K562 (cell line): ENCODE measurements at regions not wholly inside any gene's neighbourhood (a gene's known extent, or its start where the extent isn't known, plus 50 kb on each side); places are given as distances from the start of the nearest gene placed in this dataset.

Experiments
- ATF1 ChIP-seq, 2 experiments: fragments of 450-650 bp in 1 of 2; IDR thresholded peaks; 2 replicates each; pipeline ENCODE4 v1.6.1; 2016; ENCODE audit warnings: missing compliant biosample characterization in 1 of 2, missing genetic modification characterization in 1 of 2
- BDP1 ChIP-seq: IDR thresholded peaks from 3 replicates; pipeline ENCODE4 v1.6.1; 2011; ENCODE audit not compliant: insufficient read length, insufficient read depth
- BHLHE40 ChIP-seq: IDR thresholded peaks from 2 replicates; pipeline ENCODE4 v1.6.1; 2011; ENCODE audit warnings: low read length, improper control_type of control experiment
- CEBPG ChIP-seq, 3 experiments: fragments of 200-800 bp in 1 of 3; sonication (Bioruptor generic) in 1 of 3; sonication (generic) in 1 of 3; formaldehyde crosslinking in 1 of 3; IDR thresholded peaks in 2 of 3; conservative IDR thresholded peaks in 1 of 3; 2 replicates each; pipeline versions ENCODE4 v1.6.1 to v1.8.0; 2016 to 2022; ENCODE audit warnings: missing compliant biosample characterization in 2 of 3, missing genetic modification characterization in 2 of 3, mild to moderate bottlenecking in 1 of 3, missing genetic modification reagents in 1 of 3
- CHD2 ChIP-seq: IDR thresholded peaks from 2 replicates; pipeline ENCODE4 v1.6.1; 2011; ENCODE audit warnings: low read depth, low read length
- CTCF ChIP-seq, 3 experiments: IDR thresholded peaks in 2 of 3; conservative IDR thresholded peaks in 1 of 3; 2 replicates each; pipeline ENCODE4 v1.5.1; 2011 to 2012; ENCODE audit warnings: low read length in 3 of 3, mild to moderate bottlenecking in 3 of 3, control low read depth in 2 of 3, improper control_type of control experiment in 1 of 3, inconsistent platforms in 1 of 3, low read depth in 1 of 3, mixed read lengths in 1 of 3, moderate library complexity in 1 of 3; ENCODE audit not compliant: insufficient read depth in 2 of 3
- ELF4 ChIP-seq: fragments of 450-650 bp; formaldehyde crosslinking; IDR thresholded peaks from 2 replicates; pipeline ENCODE4 v1.4.0; 2022; ENCODE audit warnings: missing genetic modification characterization
- HNRNPLL ChIP-seq: fragments of 200-400 bp; formaldehyde crosslinking; IDR thresholded peaks from 2 replicates; pipeline ENCODE4 v1.6.1; 2017; ENCODE audit warnings: low read length, low read depth, mild to moderate bottlenecking; ENCODE audit not compliant: poor library complexity, severe bottlenecking
- KDM5B ChIP-seq: fragments of 200-600 bp; sonication (generic); IDR thresholded peaks from 2 replicates; pipeline ENCODE4 v1.6.1; 2012; ENCODE audit warnings: low read depth, mild to moderate bottlenecking, moderate library complexity, low read length, control low read depth, inconsistent platforms; ENCODE audit not compliant: insufficient replicate concordance
- MAFK ChIP-seq: IDR thresholded peaks from 2 replicates; pipeline ENCODE4 v1.6.1; 2011; ENCODE audit warnings: low read length, improper control_type of control experiment
- RFX5 ChIP-seq: IDR thresholded peaks from 2 replicates; pipeline ENCODE4 v1.6.1; 2011; ENCODE audit warnings: low read depth, mild to moderate bottlenecking, improper control_type of control experiment, low read length
- SMC3 ChIP-seq: conservative IDR thresholded peaks from 2 replicates; pipeline ENCODE4 v1.6.1; 2011; ENCODE audit warnings: low read depth, low read length, improper control_type of control experiment; ENCODE audit not compliant: insufficient read depth
- STAG1 ChIP-seq: sonication (generic); formaldehyde crosslinking; IDR thresholded peaks from 2 replicates; pipeline ENCODE4 v1.5.0; 2020; ENCODE audit warnings: missing genetic modification reagents, borderline replicate concordance
- TAF1 ChIP-seq: IDR thresholded peaks from 2 replicates; pipeline ENCODE4 v1.6.1; 2011; ENCODE audit warnings: mild to moderate bottlenecking, low read length, moderate library complexity; ENCODE audit not compliant: insufficient read depth, control insufficient read depth, severe bottlenecking; ENCODE audit errors: extremely low read depth
- TCF7 ChIP-seq: sonication (generic); IDR thresholded peaks from 2 replicates; pipeline ENCODE4 v1.6.1; 2016; ENCODE audit warnings: antibody characterized with exemption, borderline replicate concordance
- U2AF1 ChIP-seq: fragments of 200-400 bp; formaldehyde crosslinking; optimal IDR thresholded peaks from 2 replicates; pipeline ENCODE3; 2017; ENCODE audit warnings: mild to moderate bottlenecking, low read depth, low read length, moderate library complexity
- ZKSCAN1 ChIP-seq: fragments of 150-350 bp; IDR thresholded peaks from 2 replicates; pipeline ENCODE4 v1.6.1; 2016; ENCODE audit warnings: low read depth, low read length
- ZNF12 ChIP-seq: sonication (generic); formaldehyde crosslinking; IDR thresholded peaks from 2 replicates; pipeline ENCODE4 v1.4.0; 2020; ENCODE audit warnings: mild to moderate bottlenecking, missing genetic modification reagents
- ZNF212 ChIP-seq: fragments of 450-650 bp; formaldehyde crosslinking; IDR thresholded peaks from 2 replicates; pipeline ENCODE4 v1.4.0; 2020; ENCODE audit warnings: mild to moderate bottlenecking
- ZNF239 ChIP-seq: fragments of 250-450 bp; sonication (Bioruptor Pico); IDR thresholded peaks from 2 replicates; pipeline ENCODE4 v1.4.0; 2020; ENCODE audit warnings: mild to moderate bottlenecking
- ZNF24 ChIP-seq: fragments of 450-650 bp; IDR thresholded peaks from 2 replicates; pipeline ENCODE4 v1.6.1; 2016
- ZNF584 ChIP-seq: fragments of 200-800 bp; sonication (Bioruptor generic); IDR thresholded peaks from 2 replicates; pipeline ENCODE4 v1.6.1; 2016; ENCODE audit warnings: low read depth, mild to moderate bottlenecking, missing genetic modification characterization, missing compliant biosample characterization
- ZNF644 ChIP-seq: fragments of 200-800 bp; sonication (Bioruptor generic); IDR thresholded peaks from 2 replicates; pipeline ENCODE4 v1.6.1; 2016; ENCODE audit warnings: low read depth, missing genetic modification characterization, missing compliant biosample characterization
- ZNF75A ChIP-seq: fragments of 450-650 bp; formaldehyde crosslinking; IDR thresholded peaks from 2 replicates; pipeline ENCODE4 v1.4.0; 2020; ENCODE audit warnings: mild to moderate bottlenecking
- TF ChIP-seq, protein P1 (sequence below): IDR thresholded peaks from 2 replicates; pipeline ENCODE4 v1.6.1; 2016; ENCODE audit warnings: missing genetic modification characterization, missing compliant biosample characterization

- TF ChIP-seq CTCF (IDR thresholded peaks at IDR 0.05 in 2 of 3, conservative IDR thresholded peaks at IDR 0.05 in 1 of 3; ENCODE audit: insufficient read depth in 2 of 3, low read depth in 1 of 3, low read length in 3 of 3) (peak; percentile 69 to 85 (median 80)), SMC3 (peak; percentile 66), ZNF239 (CRISPR knock-in tag) (no peak), CEBPG (CRISPR knock-in tag; IDR thresholded peaks at IDR 0.05) (no peak), CEBPG (tag; conservative IDR thresholded peaks at IDR 0.05 in 1 of 2, IDR thresholded peaks at IDR 0.05 in 1 of 2) (peak; percentile 34 to 46; a peak in 2 of 4 replicates), MAFK (no peak), ZNF212 (CRISPR knock-in tag) (no peak), ELF4 (CRISPR knock-in tag) (no peak), TCF7 (no peak), TAF1 (no peak), ZKSCAN1 (no peak), RFX5 (no peak), BDP1 (no peak), U2AF1 (no peak), CHD2 (no peak), STAG1 (CRISPR knock-in tag) (no peak; the same call in 1 of the 2 replicates), BHLHE40 (peak; percentile 40), ZNF584 (no peak), HNRNPLL (no peak), ZNF24 (peak; percentile 23; the same call in 1 of the 2 replicates), ZNF644 (tag) (no peak), ATF1 (CRISPR knock-in tag; IDR thresholded peaks at IDR 0.05) (no peak), ATF1 (tag; IDR thresholded peaks at IDR 0.05) (peak; percentile 43; the same call in 1 of the 2 replicates), ZNF12 (CRISPR knock-in tag) (no peak), ZNF75A (no peak), KDM5B (no peak)
- TF ChIP-seq, protein P1, sequence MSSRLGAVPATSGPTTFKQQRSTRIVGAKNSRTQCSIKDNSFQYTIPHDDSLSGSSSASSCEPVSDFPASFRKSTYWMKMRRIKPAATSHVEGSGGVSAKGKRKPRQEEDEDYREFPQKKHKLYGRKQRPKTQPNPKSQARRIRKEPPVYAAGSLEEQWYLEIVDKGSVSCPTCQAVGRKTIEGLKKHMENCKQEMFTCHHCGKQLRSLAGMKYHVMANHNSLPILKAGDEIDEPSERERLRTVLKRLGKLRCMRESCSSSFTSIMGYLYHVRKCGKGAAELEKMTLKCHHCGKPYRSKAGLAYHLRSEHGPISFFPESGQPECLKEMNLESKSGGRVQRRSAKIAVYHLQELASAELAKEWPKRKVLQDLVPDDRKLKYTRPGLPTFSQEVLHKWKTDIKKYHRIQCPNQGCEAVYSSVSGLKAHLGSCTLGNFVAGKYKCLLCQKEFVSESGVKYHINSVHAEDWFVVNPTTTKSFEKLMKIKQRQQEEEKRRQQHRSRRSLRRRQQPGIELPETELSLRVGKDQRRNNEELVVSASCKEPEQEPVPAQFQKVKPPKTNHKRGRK (tag): no peak
These were observed 85.3 kb upstream of the ANKRD1 start (continued) for GRCh38 chr10:91006001-91006751.
